Fibroblast of lung (primary cell): ENCODE measurements at regions not wholly inside any gene's neighbourhood (a gene's known extent, or its start where the extent isn't known, plus 50 kb on each side); places are given as distances from the start of the nearest gene placed in this dataset.

ENCODE experiments used
- DNase-seq, 2 donors: peaks; one replicate each; pipeline versions ENCODE4 v3.0.0 to v3.0.0-alpha.2; 2010; ENCODE audit warnings: low read depth in 2 of 2
- H2AFZ ChIP-seq: 2 replicates; pipeline ENCODE4 v1.5.1; 2012; ENCODE audit warnings: low read length, control low read depth, inconsistent platforms
- H3K27ac ChIP-seq: 2 replicates; pipeline ENCODE4 v1.5.1; 2011; ENCODE audit warnings: low read length, control low read depth; ENCODE audit not compliant: insufficient read depth
- H3K27me3 ChIP-seq: 2 replicates; pipeline ENCODE4 v1.5.1; 2011; ENCODE audit warnings: mild to moderate bottlenecking, low read length; ENCODE audit not compliant: control insufficient read depth, insufficient read depth
- H3K36me3 ChIP-seq: 2 replicates; pipeline ENCODE4 v1.5.1; 2011; ENCODE audit warnings: low read length; ENCODE audit not compliant: control insufficient read depth, insufficient read depth
- H3K4me1 ChIP-seq: 2 replicates; pipeline ENCODE4 v1.5.1; 2011; ENCODE audit warnings: low read length; ENCODE audit not compliant: control insufficient read depth, insufficient read depth; ENCODE audit errors: extremely low read depth
- H3K4me2 ChIP-seq: 2 replicates; pipeline ENCODE4 v1.5.1; 2011; ENCODE audit warnings: low read length, control low read depth; ENCODE audit not compliant: insufficient read depth; ENCODE audit errors: extremely low read depth
- H3K4me3 ChIP-seq, 4 experiments: fragments of 200-600 bp in 1 of 4; sonication (generic) in 1 of 4; replicated peaks in 1 of 4; 2 replicates each; pipeline ENCODE4 v1.5.1; 2011 to 2016; ENCODE audit warnings: low read length in 4 of 4, low read depth in 3 of 4, mild to moderate bottlenecking in 3 of 4, control low read depth in 2 of 4, inconsistent platforms in 1 of 4, mixed read lengths in 1 of 4; ENCODE audit not compliant: insufficient read depth in 1 of 4; ENCODE audit errors: control extremely low read depth in 1 of 4
- H3K79me2 ChIP-seq: 2 replicates; pipeline ENCODE4 v1.5.1; 2012; ENCODE audit warnings: mild to moderate bottlenecking, low read length, inconsistent platforms; ENCODE audit not compliant: control insufficient read depth, insufficient read depth
- H3K9ac ChIP-seq: 2 replicates; pipeline ENCODE4 v1.5.1; 2011; ENCODE audit warnings: mild to moderate bottlenecking, low read length, control low read depth; ENCODE audit not compliant: insufficient read depth
- H3K9me3 ChIP-seq: 2 replicates; pipeline ENCODE4 v1.5.1; 2012; ENCODE audit warnings: low read depth, low read length; ENCODE audit not compliant: control insufficient read depth, insufficient read depth
- H4K20me1 ChIP-seq: 2 replicates; pipeline ENCODE4 v1.5.1; 2011; ENCODE audit warnings: low read length; ENCODE audit not compliant: control insufficient read depth, insufficient read depth; ENCODE audit errors: extremely low read depth
- EZH2 ChIP-seq: IDR thresholded peaks from 2 replicates; pipeline ENCODE4 v1.5.1; 2012; ENCODE audit warnings: low read length, control low read depth, mild to moderate bottlenecking; ENCODE audit errors: missing control alignments
- TF ChIP-seq, protein P1 (sequence below), 2 donors: IDR thresholded peaks in 1 of 2; conservative IDR thresholded peaks in 1 of 2; 1 replicate in 1 of 2; 2 replicates in 1 of 2; pipeline ENCODE4 v1.5.1; 2011 to 2012; ENCODE audit warnings: low read length in 2 of 2, control low read depth in 1 of 2, inconsistent platforms in 1 of 2, low read depth in 1 of 2, mild to moderate bottlenecking in 1 of 2

DNA sequence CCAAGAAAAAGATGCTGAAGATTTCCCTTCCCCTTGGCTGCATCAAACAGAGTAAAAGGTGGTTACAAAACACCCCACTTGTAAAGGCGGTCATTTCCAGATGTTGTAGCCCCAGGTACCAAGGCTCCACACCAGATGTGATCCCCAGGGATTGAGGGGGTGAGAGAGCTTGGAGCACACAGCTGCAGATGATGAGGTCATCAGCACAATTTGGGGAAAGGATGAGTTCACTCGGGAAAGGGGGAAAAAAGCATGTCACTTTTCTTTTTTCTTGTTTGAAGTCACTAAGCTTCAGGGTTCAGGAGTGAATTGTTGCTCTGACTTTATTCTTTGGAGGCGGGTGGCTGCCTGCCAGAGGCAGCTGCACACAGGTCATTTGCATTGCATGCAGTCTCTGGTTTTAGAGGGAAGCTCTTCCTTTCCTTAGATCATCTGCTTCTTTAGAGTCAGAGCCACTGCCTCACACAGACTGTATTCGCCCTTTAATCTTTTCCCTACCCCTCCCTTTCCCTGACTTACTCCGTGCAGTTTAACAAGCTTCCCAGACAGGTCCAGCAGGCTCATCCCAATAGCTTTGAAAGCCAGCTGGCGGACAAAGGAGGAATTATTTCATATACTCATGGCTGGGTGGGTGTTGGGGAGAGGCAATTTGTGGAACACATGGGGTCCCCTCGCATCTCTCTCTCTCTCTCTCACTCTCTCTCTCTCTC lies 409.3 kb upstream of the SLC24A2 start:
- no peak for TF ChIP-seq EZH2
- TF ChIP-seq, protein P1, sequence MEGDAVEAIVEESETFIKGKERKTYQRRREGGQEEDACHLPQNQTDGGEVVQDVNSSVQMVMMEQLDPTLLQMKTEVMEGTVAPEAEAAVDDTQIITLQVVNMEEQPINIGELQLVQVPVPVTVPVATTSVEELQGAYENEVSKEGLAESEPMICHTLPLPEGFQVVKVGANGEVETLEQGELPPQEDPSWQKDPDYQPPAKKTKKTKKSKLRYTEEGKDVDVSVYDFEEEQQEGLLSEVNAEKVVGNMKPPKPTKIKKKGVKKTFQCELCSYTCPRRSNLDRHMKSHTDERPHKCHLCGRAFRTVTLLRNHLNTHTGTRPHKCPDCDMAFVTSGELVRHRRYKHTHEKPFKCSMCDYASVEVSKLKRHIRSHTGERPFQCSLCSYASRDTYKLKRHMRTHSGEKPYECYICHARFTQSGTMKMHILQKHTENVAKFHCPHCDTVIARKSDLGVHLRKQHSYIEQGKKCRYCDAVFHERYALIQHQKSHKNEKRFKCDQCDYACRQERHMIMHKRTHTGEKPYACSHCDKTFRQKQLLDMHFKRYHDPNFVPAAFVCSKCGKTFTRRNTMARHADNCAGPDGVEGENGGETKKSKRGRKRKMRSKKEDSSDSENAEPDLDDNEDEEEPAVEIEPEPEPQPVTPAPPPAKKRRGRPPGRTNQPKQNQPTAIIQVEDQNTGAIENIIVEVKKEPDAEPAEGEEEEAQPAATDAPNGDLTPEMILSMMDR (conservative IDR thresholded peaks at IDR 0.05 in 1 of 2, IDR thresholded peaks at IDR 0.05 in 1 of 2; ENCODE audit: low read depth in 1 of 2, low read length in 2 of 2), result no peak
- H3K27me3 ChIP-seq, result no peaks in the 10 kb centered on the region
- no peak overlapping the region for H2AFZ ChIP-seq
- H3K4me3 ChIP-seq, result no peak overlapping the region
- H3K4me2 ChIP-seq, result no peak overlapping the region
- DNase-seq, result peak; percentile 10 to 20
- no peaks in the 10 kb centered on the region for H4K20me1 ChIP-seq
- H3K27ac ChIP-seq, result no peak overlapping the region
- H3K79me2 ChIP-seq, result no peaks in the 10 kb centered on the region
- no peak overlapping the region for H3K9ac ChIP-seq
- no peaks in the 10 kb centered on the region for H3K4me1 ChIP-seq
- H3K9me3 ChIP-seq, result no peaks in the 10 kb centered on the region
- H3K36me3 ChIP-seq, result no peaks in the 10 kb centered on the region

DNA sequence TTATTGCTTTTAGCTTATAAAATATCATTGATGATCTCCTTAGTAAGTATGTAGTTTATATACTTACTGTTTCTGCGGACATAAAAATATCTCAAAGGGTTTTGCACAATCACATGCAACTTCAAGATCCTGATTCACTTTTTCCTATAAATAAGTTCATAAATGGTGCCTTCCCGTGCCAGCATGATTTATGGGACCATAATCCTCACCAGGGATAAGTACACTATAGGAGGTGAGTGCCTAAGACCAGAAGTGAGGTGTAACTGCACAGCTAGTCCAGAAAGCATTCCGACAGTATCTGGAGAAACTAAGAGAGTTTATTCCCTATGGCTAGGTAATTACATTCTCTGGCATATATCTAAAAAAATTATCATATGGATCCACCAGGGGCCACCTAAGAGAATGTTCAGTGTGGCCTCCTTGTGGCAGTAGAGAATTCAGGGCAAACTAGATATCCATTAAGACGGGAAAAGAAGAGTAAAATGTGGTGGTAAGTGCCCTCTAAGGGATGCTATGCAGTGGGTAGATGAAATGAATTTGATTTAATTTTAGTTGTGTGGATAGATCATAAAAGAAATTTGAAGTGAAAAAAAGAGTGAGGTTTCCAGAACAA lies 402.5 kb upstream of the SLC24A2 start:
- no peak for DNase-seq
- H3K36me3 ChIP-seq, result no peaks in the 10 kb centered on the region
- H2AFZ ChIP-seq, result no peak overlapping the region
- TF ChIP-seq, protein P1 (conservative IDR thresholded peaks at IDR 0.05 in 1 of 2, IDR thresholded peaks at IDR 0.05 in 1 of 2; ENCODE audit: low read depth in 1 of 2, low read length in 2 of 2), result no peak
- TF ChIP-seq EZH2, result no peak
- no peaks in the 10 kb centered on the region for H4K20me1 ChIP-seq
- no peak overlapping the region for H3K4me3 ChIP-seq
- H3K27ac ChIP-seq, result no peak overlapping the region
- H3K27me3 ChIP-seq, result peaks cover 2% of the 10 kb centered on the region
- H3K9me3 ChIP-seq, result no peaks in the 10 kb centered on the region
- H3K79me2 ChIP-seq, result no peaks in the 10 kb centered on the region
- no peak overlapping the region for H3K9ac ChIP-seq
- H3K4me1 ChIP-seq, result no peaks in the 10 kb centered on the region
- H3K4me2 ChIP-seq, result no peak overlapping the region

DNA sequence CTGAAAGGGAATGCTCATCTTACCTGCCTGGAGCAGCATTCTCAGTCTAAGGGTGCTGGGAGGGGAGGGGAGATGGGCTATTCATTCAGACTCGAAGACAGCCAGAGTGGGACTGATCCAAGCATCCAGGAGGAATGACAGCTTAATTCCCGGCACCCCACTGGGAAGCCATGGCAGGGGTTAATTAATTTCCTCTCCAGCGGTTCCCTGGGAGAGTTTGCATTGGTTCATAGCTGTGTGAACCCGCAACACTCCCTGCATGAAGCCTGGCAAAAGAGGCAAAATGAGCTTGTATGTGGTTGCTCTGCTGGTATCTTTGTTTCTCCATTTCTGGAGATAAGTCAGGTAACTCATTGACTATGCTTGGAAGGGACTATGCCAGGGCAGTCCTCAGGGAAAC lies 401.0 kb upstream of the SLC24A2 start:
- H2AFZ ChIP-seq, result no peak overlapping the region
- H3K4me2 ChIP-seq, result no peak overlapping the region
- no peaks in the 10 kb centered on the region for H3K4me1 ChIP-seq
- H3K79me2 ChIP-seq, result no peaks in the 10 kb centered on the region
- H3K4me3 ChIP-seq, result no peak overlapping the region
- H3K27me3 ChIP-seq, result peaks cover 2% of the 10 kb centered on the region
- DNase-seq, result no peak
- no peaks in the 10 kb centered on the region for H3K9me3 ChIP-seq
- H3K27ac ChIP-seq, result no peak overlapping the region
- H3K9ac ChIP-seq, result no peak overlapping the region
- TF ChIP-seq EZH2, result no peak
- TF ChIP-seq, protein P1 (conservative IDR thresholded peaks at IDR 0.05 in 1 of 2, IDR thresholded peaks at IDR 0.05 in 1 of 2; ENCODE audit: low read depth in 1 of 2, low read length in 2 of 2), result no peak
- no peaks in the 10 kb centered on the region for H3K36me3 ChIP-seq
- no peaks in the 10 kb centered on the region for H4K20me1 ChIP-seq
